Dermis microvascular lymphatic vessel endothelial cell (primary cell): ENCODE measurements at regions not wholly inside any gene's neighbourhood (a gene's known extent, or its start where the extent isn't known, plus 50 kb on each side); places are given as distances from the start of the nearest gene placed in this dataset.
"Not testable (repeated sequence)": the region's sequence is repeated elsewhere in the genome, so short reads cannot be mapped to it uniquely, and the experiment has no call there.

ENCODE experiments used
- DNase-seq, 2 donors: peaks; one replicate each; pipeline versions ENCODE4 v3.0.0 to v3.0.0-alpha.2; 2010; ENCODE audit warnings: low read depth in 2 of 2

DNA sequence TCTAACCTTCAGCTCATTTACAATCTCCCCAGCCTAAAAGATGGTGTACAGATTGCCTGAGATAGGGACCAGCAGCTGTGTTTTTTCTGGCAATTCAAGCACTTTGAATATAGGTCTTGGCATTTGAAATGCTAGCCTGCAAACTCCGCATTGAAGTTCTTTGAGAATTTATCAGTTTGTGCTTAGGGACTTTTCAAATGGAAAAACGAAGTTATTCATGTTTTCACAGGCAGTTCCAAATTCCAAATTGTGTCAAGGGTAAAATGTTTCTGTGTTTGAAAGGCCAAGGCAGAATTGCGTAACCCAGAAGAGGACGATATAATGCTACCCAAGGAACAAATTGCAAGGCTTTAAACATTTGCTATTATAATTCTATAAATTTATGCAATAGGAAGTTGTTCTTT lies 168.9 kb upstream of the RASSF8 start:
- DNase-seq = peak in 1 of 2 donors; percentile 18

GRCh38 chr12:25792031-25792430 lies 166.5 kb upstream of the RASSF8 start:
- DNase-seq = peak in 1 of 2 donors; percentile 26

DNA sequence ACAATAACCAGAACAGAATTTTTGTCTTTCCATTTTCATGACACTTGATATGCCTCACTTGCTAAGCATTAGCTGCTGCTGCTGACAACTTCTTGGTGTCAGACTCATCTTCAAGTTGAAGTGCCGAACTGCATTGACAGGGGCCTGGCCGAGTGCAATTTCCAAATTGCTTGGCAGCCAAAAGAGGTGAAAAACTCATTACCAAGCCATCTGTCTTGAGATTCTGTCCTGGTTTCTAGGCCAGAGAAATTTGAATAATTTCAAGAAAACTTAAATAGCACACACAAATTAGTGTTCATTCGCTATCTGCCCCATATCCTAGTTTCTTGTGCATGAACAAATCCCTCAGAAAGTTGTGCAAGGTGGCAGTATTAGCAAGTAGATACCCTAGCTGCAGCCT lies 165.3 kb upstream of the RASSF8 start:
- DNase-seq = no peak

DNA sequence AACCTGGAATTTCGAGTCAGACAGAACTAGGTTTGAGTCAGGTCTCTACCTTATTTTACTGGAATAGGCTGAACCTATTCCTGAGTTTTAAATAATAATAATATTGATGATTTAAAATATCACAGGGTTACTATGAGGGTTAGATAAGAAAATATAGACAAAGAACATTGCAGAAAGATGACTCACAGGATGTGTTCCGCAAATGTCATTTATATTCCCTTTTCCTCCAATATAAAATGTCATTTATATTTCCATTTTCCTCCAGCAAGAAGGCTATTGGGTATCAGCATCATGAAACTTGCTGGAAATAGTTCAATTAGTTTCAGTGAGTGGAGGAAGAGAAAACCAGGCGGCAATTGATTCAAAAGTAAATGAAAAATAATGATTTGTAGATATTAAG lies 163.9 kb upstream of the RASSF8 start:
- peak; percentile 52 to 55 for DNase-seq

- no peak for DNase-seq
These were observed 161.9 kb upstream of the RASSF8 start for GRCh38 chr12:25796523-25797000.

DNA sequence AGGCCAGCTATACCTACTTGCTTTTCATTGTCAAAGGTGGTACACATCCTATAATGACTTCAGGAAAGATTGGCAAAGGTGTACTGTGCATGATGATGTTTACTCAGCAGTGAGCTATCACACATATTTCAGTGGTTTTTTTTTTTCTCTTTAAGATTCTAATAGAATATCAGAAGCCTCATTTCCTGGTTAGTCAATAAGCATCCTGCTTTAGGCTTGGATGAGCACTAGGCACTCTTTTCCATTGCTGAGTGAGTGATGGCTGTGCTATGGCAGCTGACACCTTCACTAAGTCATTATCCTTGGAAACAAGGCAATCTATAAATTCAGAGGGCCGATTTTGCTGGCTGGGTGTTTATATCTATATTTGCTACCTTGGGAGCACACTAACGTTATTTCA lies 161.1 kb upstream of the RASSF8 start:
- peak in 1 of 2 donors; percentile 17 for DNase-seq

DNA sequence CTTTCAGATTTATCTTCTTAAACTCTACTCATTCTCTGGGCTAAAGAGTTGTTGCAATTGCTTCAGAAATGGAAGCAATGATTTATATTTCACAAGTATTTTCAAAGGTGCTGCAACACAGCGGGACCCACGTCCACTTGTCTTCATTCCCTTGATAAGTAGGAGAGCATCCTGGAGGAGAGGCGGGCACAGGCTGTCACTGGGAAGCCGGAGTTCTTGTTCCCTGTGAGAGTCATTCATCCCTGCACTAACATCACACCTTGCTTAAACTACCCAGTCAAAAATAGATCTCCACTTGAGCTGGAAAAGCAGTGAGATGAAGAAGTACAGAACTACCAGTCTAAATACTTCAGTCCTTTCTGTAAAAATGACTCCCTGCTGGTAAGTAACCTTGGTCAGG lies 160.5 kb upstream of the RASSF8 start:
- no peak for DNase-seq

- no peak for DNase-seq
These were observed 158.4 kb upstream of the RASSF8 start for GRCh38 chr12:25800101-25800500.

GRCh38 chr12:25801734-25802133 lies 156.7 kb upstream of the RASSF8 start:
- DNase-seq = no peak

DNA sequence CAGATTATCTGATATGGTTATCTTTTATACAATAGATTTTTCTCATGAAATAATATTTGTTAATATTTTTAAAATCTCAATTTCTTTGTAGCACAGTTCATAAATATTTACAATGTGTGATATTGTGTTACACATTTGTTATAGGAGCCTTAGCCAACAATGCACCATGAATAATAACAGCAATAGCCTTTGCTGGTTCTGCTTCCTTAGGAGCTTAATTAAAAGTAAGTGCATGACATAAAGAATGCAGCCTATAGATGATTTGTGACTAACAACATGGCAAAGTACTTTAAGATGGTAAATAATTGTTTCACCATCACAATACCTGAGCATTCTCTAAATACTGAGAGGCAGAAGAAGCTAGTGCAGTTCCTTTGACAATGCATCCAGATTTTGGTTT lies 156.3 kb upstream of the RASSF8 start:
- no peak for DNase-seq

- DNase-seq = not testable (repeated sequence)
These were observed 155.3 kb upstream of the RASSF8 start for GRCh38 chr12:25803029-25803664.

DNA sequence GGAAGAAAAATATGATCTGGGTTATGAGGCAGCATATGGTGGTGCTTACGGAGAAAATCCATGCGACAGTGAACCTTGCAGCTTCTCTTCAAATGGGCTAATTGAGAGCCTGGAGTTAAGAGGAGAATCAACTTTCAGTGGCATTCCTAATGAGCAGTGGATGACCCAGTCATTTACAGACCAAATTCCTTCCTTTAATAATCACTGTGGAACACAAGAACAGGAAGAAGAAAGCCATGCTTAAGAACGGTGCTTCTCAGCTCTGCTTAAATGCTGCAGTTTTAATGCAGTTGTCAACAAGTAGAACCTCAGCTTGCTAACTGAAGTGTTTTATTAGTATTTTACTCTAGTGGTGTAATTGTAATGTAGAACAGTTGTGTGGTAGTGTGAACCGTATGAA lies 154.2 kb upstream of the RASSF8 start:
- not testable (repeated sequence) for DNase-seq

- no peak for DNase-seq
These were observed 152.2 kb upstream of the RASSF8 start for GRCh38 chr12:25806271-25806670.

DNA sequence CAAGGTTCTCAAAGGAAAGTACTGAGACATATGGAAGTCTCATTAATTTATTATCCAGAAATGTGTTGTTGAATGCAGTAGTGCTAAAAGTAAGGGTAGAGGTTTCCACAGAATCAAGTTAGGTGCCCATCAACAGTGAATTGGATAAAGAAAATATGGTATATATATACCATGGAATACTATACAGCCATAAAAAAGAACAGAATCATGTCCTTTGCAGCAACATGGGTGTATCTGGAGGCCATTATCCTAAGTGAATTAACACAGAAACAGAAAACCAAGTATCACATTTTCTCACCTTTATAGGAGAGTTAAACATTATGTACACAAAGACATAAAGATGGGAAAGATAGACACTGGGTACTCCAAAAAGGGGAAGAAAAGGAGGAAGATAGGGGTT lies 149.9 kb upstream of the RASSF8 start:
- no peak for DNase-seq

DNA sequence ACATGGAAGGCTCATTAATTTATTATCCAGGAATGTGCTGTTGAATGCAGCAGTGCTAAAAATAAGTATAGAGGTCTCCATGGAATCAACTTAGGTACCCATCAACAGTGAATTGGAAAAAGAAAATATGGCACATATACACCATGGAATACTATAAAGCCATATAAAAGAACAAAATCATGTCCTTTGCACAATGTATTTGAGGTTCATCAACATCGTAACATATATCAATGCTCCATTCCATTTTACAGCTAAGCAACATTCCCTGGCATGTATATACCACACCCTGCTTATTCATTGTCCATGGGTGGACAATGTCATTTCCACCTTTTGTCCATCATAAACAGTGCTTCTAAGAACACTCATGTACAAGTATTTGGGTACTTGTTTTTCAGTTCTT lies 147.8 kb upstream of the RASSF8 start:
- no peak for DNase-seq

GRCh38 chr12:25811656-25812126 lies 146.8 kb upstream of the RASSF8 start:
- peak in 1 of 2 donors; percentile 66 for DNase-seq

GRCh38 chr12:25812295-25812694 lies 146.2 kb upstream of the RASSF8 start:
- no peak for DNase-seq

- no peak for DNase-seq
These were observed 144.6 kb upstream of the RASSF8 start for GRCh38 chr12:25813843-25814242.

GRCh38 chr12:25816637-25817036 lies 141.8 kb upstream of the RASSF8 start:
- peak in 1 of 2 donors; percentile 64 for DNase-seq

DNA sequence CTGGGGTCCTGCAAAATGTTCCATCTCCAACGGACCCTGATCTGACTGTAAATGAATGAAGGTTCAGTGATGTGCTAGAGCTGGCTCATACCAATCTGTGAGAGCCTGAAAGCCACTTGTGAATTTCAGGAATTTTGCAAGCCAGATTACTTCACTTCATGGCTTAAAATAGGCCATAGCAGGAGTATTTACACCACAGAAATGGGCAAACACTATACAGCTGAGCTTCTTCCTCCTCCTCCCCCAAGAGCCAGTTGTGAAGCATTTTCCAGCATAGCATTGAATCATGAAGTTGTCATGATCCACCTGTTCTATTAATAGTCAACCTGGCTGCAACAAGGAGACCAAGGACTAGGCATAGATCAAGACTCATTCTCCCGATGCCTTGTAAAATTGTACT lies 141.3 kb upstream of the RASSF8 start:
- no peak for DNase-seq

DNA sequence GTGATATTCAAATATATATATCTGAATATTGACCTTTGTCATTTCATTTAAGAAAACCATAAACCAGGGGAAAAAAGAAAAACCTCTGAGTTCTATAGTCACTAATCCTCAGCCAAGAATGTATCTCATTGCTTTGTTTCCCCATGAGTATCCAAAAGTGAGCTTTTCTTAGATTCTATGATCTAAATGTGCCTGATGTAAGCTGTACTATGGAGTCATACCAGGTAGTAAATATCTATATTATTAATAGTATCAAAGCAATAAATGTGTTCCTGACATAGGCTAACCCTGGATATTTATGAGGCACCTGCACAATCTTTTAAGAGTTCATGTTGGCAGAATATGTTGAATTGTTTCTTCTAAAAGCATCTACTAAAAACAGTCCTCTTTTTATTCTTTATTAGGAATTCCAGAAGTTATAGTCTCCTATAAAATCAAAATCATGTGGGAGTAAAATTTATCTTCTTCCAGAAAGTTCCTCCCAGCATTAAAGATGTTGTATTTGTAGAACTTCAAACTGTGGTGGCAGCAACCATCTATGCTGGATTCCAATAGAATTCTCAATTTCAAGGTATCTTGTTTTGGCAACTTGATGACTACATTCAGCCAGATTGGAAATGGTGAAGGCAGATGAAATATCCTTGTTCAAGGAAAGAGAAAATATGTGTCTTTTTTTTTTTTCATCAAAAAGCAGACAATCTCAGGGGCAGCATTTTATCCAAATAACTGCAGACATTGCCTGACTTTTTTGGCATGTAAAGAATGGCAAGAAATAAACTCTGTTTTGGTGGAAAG lies 139.7 kb upstream of the RASSF8 start:
- no peak for DNase-seq

DNA sequence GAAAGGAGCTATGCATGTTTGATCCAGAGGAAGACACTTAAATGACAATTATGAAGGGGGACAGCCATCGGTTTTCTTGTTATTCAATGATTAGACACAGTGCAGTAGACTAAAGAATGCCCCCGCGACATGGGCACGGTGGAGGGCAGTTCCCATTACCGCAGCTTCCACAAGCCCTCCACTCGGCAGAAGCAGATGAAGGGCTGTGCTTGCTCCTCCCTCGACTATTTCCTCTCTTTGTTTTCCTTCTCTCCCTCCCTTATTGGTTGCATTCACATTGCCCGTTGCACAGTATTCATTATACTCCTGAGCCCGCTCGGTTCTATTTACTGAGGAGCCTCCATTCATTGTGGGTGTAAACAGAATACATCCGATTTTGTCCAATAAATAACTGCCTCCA lies 138.8 kb upstream of the RASSF8 start:
- peak in 1 of 2 donors; percentile 46 for DNase-seq

- no peak for DNase-seq
These were observed 136.2 kb upstream of the RASSF8 start for GRCh38 chr12:25822281-25822680.
